ENCODE measurements at regions not wholly inside any gene's neighbourhood (a gene's known extent, or its start where the extent isn't known, plus 50 kb on each side); places are given as distances from the start of the nearest gene placed in this dataset.

DNA sequence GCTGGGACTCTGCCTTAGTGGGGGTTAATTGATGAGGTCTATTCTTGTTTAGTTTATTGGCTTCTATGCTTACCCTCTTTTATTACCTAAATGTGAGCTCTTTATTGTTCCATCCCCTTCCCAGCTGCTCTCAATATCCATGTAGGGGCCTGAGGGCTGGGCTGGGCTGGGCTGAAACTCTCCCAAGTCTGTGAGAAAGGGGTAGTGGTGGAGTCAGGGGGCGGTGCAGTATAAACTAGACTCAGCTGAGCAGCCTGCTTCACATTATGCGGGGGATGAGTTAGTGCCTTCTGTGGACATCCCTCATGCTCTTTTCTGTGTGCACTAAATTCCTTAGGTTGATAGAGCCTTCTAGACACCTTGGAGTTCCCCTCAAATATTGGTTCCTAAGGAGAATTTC, 451.8 kb upstream of the PTGER4 start:
- TF ChIP-seq, protein P1, sequence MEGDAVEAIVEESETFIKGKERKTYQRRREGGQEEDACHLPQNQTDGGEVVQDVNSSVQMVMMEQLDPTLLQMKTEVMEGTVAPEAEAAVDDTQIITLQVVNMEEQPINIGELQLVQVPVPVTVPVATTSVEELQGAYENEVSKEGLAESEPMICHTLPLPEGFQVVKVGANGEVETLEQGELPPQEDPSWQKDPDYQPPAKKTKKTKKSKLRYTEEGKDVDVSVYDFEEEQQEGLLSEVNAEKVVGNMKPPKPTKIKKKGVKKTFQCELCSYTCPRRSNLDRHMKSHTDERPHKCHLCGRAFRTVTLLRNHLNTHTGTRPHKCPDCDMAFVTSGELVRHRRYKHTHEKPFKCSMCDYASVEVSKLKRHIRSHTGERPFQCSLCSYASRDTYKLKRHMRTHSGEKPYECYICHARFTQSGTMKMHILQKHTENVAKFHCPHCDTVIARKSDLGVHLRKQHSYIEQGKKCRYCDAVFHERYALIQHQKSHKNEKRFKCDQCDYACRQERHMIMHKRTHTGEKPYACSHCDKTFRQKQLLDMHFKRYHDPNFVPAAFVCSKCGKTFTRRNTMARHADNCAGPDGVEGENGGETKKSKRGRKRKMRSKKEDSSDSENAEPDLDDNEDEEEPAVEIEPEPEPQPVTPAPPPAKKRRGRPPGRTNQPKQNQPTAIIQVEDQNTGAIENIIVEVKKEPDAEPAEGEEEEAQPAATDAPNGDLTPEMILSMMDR (IDR thresholded peaks at IDR 0.05) = no peak
- TF ChIP-seq POLR2A (IDR thresholded peaks at IDR 0.05) = no peak

Data from heart left ventricle (tissue), 13 donors.